HG03342 (cell line): ENCODE measurements at regions not wholly inside any gene's neighbourhood (a gene's known extent, or its start where the extent isn't known, plus 50 kb on each side); places are given as distances from the start of the nearest gene placed in this dataset.

ENCODE experiments used
- ATAC-seq: cut with Tn5 transposase; IDR thresholded peaks from one replicate; pipeline ENCODE4 v1.9.1; 2021; ENCODE audit warnings: mild to moderate bottlenecking, moderate library complexity; ENCODE audit not compliant: unreplicated experiment

- no peak for ATAC-seq
These were observed 139.9 kb downstream of the MRPL57 start for GRCh38 chr13:21316376-21316775.

DNA sequence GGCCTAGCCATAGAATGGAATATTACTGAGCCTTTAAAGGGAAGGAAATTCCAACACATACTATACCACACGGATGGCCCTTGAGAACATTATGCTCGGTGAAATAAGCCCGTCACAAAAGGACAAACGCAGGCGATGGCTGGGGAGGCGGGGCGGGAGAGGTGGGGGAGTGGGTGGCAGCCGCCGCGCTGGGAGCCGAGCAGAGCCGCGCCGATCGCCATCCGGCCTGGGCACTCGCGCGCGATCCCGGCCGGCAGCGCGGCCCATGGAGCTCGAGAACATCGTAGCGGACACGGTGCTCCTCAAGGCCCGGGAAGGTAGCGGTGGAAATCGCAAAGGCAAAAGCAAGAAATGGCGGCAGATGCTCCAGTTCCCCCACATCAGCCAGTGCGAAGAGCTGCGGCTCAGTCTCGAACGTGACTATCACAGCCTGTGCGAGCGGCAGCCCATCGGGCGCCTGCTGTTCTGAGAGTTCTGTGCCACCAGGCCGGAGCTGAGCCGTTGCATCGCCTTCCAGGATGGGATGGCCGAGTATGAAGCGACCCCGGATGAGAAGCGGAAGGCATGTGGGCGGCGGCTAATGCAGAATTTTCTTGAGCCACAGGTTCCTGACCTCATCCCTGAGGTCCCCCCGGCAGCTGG, 140.1 kb downstream of the ZDHHC20 start:
- ATAC-seq, result no peak

DNA sequence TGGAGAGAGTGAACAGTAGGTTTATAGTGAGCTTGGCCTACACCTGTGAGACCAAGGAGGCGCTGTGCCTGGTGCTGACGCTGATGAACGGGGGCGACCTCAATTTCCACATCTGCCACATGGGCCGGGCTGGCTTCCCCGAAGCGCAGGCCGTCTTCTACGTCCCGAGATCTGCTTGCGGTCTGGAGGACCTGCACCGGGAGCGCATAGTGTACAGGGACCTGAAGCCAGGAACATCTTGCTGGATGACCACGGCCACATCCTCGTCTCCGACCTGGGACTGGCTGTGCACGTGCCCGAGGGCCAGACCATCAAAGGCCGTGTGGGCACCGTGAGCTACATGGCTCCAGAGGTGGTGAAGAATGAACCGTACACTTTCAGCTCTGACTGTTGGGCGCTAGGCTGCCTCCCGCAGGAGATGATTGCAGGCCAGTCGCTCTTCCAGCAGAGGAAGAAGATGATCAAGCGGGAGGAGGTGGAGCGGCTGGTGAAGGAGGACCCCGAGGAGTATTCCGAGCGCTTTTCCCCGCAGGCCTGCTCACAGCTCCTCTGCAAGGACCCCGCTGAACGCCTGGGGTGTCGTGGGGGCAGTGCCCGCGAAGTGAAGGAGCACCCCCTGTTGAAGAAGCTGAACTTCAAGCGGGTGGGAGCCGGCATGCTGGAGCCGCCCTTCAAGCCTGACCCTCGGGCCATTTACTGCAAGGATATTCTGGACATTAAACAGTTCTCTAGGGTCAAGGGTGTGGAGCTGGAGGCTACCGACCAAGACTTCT, 139.0 kb downstream of the ZDHHC20 start:
- ATAC-seq, result no peak

- no peak for ATAC-seq
These were observed 138.5 kb downstream of the ZDHHC20 start for GRCh38 chr13:21320642-21321034.

DNA sequence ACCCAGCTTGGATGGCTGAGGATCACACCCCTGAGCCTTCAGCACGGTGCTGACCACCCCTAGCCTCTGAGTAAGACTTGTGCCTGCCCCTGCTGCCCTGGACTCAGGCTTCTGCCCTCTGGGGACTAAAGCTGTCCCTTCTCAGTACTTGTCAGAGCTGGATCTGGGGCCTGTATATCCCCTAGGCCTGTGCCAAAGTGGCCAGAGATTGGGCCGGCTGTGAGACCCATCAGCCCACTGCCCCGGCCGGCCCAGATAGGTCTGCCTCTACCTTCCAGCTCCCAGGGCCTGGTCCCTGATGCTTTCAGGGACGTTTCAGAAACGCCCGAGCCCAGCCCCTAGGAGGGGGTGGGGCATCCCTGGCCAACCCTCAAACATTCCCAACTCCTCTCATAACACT, 137.8 kb downstream of the ZDHHC20 start:
- no peak for ATAC-seq

- no peak for ATAC-seq
These were observed 136.7 kb downstream of the ZDHHC20 start for GRCh38 chr13:21322327-21322965.
